CD14-positive monocyte (primary cell): ENCODE measurements at regions not wholly inside any gene's neighbourhood (a gene's known extent, or its start where the extent isn't known, plus 50 kb on each side); places are given as distances from the start of the nearest gene placed in this dataset.

Source experiments
- DNase-seq, 3 donors: peaks; one replicate each; pipeline ENCODE4 v3.0.0-alpha.2; 2011 to 2022
- H2AFZ ChIP-seq: 2 replicates; pipeline ENCODE4 v1.6.0; 2012; ENCODE audit warnings: mild to moderate bottlenecking, low read depth, low read length, inconsistent platforms; ENCODE audit not compliant: insufficient read depth, poor library complexity, severe bottlenecking
- H3K27ac ChIP-seq, 2 donors: 1 replicate in 1 of 2; 2 replicates in 1 of 2; pipeline ENCODE4 v1.5.1; 2012 to 2013; ENCODE audit warnings: low read length in 2 of 2, control low read depth in 1 of 2, inconsistent platforms in 1 of 2, low read depth in 1 of 2, mild to moderate bottlenecking in 1 of 2
- H3K27me3 ChIP-seq, 2 donors: one replicate each; pipeline versions ENCODE4 v1.6.0 to v1.6.1; 2011 to 2013; ENCODE audit warnings: low read length in 2 of 2; ENCODE audit not compliant: control insufficient read depth in 2 of 2, insufficient read depth in 2 of 2
- H3K36me3 ChIP-seq, 2 donors: replicated peaks in 1 of 2; 1 replicate in 1 of 2; 2 replicates in 1 of 2; pipeline versions ENCODE4 v1.5.1 to v1.6.1; 2012 to 2013; ENCODE audit warnings: low read length in 2 of 2, control low read depth in 1 of 2, inconsistent platforms in 1 of 2, mild to moderate bottlenecking in 1 of 2; ENCODE audit not compliant: insufficient read depth in 2 of 2, control insufficient read depth in 1 of 2
- H3K4me1 ChIP-seq, 2 donors: 1 replicate in 1 of 2; 2 replicates in 1 of 2; pipeline versions ENCODE4 v1.5.1 to v1.6.1; 2012 to 2013; ENCODE audit warnings: low read length in 2 of 2, control low read depth in 1 of 2, inconsistent platforms in 1 of 2, mild to moderate bottlenecking in 1 of 2, moderate library complexity in 1 of 2; ENCODE audit not compliant: insufficient read depth in 2 of 2, control insufficient read depth in 1 of 2
- H3K4me2 ChIP-seq: replicated peaks from 2 replicates; pipeline ENCODE3; 2012; ENCODE audit warnings: low read length, moderate library complexity, mild to moderate bottlenecking; ENCODE audit not compliant: poor library complexity, severe bottlenecking; ENCODE audit errors: extremely low read depth
- H3K4me3 ChIP-seq, 3 experiments: fragments of 200-600 bp in 1 of 3; sonication (generic) in 1 of 3; replicated peaks in 1 of 3; 1 replicate in 2 of 3; 2 replicates in 1 of 3; pipeline ENCODE4 v1.5.1; 2011 to 2013; ENCODE audit warnings: low read length in 3 of 3, mild to moderate bottlenecking in 3 of 3, control low read depth in 2 of 3, low read depth in 2 of 3, inconsistent platforms in 1 of 3, moderate library complexity in 1 of 3
- H3K79me2 ChIP-seq: 2 replicates; pipeline ENCODE4 v1.6.0; 2012; ENCODE audit warnings: mild to moderate bottlenecking, control low read depth, inconsistent platforms, low read length, moderate library complexity; ENCODE audit not compliant: insufficient read depth
- H3K9ac ChIP-seq: 2 replicates; pipeline ENCODE4 v1.6.0; 2017; ENCODE audit warnings: low read length, mild to moderate bottlenecking; ENCODE audit not compliant: insufficient read depth, poor library complexity, severe bottlenecking
- H3K9me3 ChIP-seq, 2 donors: replicated peaks in 1 of 2; 1 replicate in 1 of 2; 2 replicates in 1 of 2; pipeline versions ENCODE4 v1.5.1 to v1.6.1; 2012 to 2013; ENCODE audit warnings: low read length in 2 of 2, control low read depth in 1 of 2; ENCODE audit not compliant: control insufficient read depth in 1 of 2, insufficient read depth in 1 of 2
- H4K20me1 ChIP-seq: 2 replicates; pipeline ENCODE4 v1.6.0; 2012; ENCODE audit warnings: mild to moderate bottlenecking, low read length, control low read depth, moderate library complexity; ENCODE audit not compliant: insufficient read depth
- H3K27ac Mint-ChIP-seq, 7 donors: one replicate each; pipeline ENCODE4 v1.8.0; 2020; ENCODE audit warnings: mild to moderate bottlenecking in 7 of 7, mixed read lengths in 7 of 7, moderate library complexity in 6 of 7, inconsistent platforms in 2 of 7
- H3K27me3 Mint-ChIP-seq, 3 donors: one replicate each; pipeline ENCODE4 v1.8.0; 2021 to 2022; ENCODE audit warnings: low read depth in 3 of 3, mild to moderate bottlenecking in 3 of 3, mixed read lengths in 3 of 3, moderate library complexity in 3 of 3, inconsistent platforms in 1 of 3
- H3K36me3 Mint-ChIP-seq, 2 donors: one replicate each; pipeline ENCODE4 v1.8.0; 2020; ENCODE audit warnings: mixed read lengths in 2 of 2, inconsistent platforms in 1 of 2, mild to moderate bottlenecking in 1 of 2
- H3K4me1 Mint-ChIP-seq: one replicate; pipeline ENCODE4 v1.8.0; 2020; ENCODE audit warnings: mild to moderate bottlenecking, mixed read lengths
- H3K4me3 Mint-ChIP-seq, 2 donors: one replicate each; pipeline ENCODE4 v1.8.0; 2020; ENCODE audit warnings: mild to moderate bottlenecking in 2 of 2, mixed read lengths in 2 of 2, moderate library complexity in 1 of 2
- H3K9me3 Mint-ChIP-seq, 7 donors: one replicate each; pipeline ENCODE4 v1.8.0; 2020 to 2022; ENCODE audit warnings: mixed read lengths in 7 of 7, mild to moderate bottlenecking in 6 of 7, moderate library complexity in 6 of 7, inconsistent platforms in 2 of 7
- WGBS: methylation state at CpG from one replicate; pipeline ENCODE4 v1.1.5; 2013; ENCODE audit warnings: missing lambda C conversion rate; ENCODE audit not compliant: insufficient coverage; 5-methylcytosine and 5-hydroxymethylcytosine counted together
- intact Hi-C, 2 donors: fragments of 100-400 bp; cut with micrococcal nuclease; formaldehyde crosslinking; loops; one replicate each; pipeline versions ENCODE4 v1.15.0 to v1.15.1; 2023
- TF ChIP-seq, protein P1 (sequence below): fragments of 200-600 bp; IDR thresholded peaks from one replicate; pipeline ENCODE4 v1.8.0; 2022; ENCODE audit warnings: antibody characterized with exemption, mild to moderate bottlenecking

DNA sequence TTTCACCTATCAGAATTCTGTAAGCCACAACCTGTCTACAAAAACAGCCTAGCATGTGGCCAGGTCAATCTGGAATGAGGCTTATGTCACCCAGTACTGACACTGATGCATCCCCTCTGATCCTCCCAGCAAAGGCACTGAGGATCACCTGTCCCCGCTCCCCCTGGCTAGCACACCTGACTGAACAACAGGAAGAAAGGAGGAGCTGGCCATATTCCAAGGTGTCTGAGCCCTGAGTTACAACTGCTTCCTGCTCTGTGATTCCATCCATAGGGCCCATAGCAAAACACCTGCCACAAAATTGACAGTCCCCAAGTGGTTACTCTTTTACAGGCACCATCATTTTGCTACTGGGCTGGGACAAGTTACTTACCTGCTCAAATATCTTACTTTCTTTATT is 555.5 kb upstream of the CFAP20DC start:
- H3K4me3 ChIP-seq = no peak overlapping the region
- Mint-ChIP-seq H3K9me3 (no peaks in the 10 kb centered on the region), H3K36me3 (no peaks in the 10 kb centered on the region), H3K4me3 (no peak overlapping the region), H3K27me3 (peaks cover 0 to 1% (median 0%) of the 10 kb centered on the region in 3 donors), H3K27ac (no peak overlapping the region), H3K4me1 (no peaks in the 10 kb centered on the region)
- no peaks in the 10 kb centered on the region for H4K20me1 ChIP-seq
- H3K9ac ChIP-seq = no peak overlapping the region
- no peak for DNase-seq
- no peaks in the 10 kb centered on the region for H3K27me3 ChIP-seq
- no peaks in the 10 kb centered on the region for H3K4me1 ChIP-seq
- H3K4me2 ChIP-seq = no peak overlapping the region
- intact Hi-C loops = no loop called here
- H3K9me3 ChIP-seq = no peaks in the 10 kb centered on the region
- WGBS = 100% methylated on average over 1 of the region's 1 CpG
- no peak overlapping the region for H3K27ac ChIP-seq
- TF ChIP-seq, protein P1, sequence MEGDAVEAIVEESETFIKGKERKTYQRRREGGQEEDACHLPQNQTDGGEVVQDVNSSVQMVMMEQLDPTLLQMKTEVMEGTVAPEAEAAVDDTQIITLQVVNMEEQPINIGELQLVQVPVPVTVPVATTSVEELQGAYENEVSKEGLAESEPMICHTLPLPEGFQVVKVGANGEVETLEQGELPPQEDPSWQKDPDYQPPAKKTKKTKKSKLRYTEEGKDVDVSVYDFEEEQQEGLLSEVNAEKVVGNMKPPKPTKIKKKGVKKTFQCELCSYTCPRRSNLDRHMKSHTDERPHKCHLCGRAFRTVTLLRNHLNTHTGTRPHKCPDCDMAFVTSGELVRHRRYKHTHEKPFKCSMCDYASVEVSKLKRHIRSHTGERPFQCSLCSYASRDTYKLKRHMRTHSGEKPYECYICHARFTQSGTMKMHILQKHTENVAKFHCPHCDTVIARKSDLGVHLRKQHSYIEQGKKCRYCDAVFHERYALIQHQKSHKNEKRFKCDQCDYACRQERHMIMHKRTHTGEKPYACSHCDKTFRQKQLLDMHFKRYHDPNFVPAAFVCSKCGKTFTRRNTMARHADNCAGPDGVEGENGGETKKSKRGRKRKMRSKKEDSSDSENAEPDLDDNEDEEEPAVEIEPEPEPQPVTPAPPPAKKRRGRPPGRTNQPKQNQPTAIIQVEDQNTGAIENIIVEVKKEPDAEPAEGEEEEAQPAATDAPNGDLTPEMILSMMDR = no peak
- H3K79me2 ChIP-seq = no peaks in the 10 kb centered on the region
- no peaks in the 10 kb centered on the region for H3K36me3 ChIP-seq
- H2AFZ ChIP-seq = no peak overlapping the region

DNA sequence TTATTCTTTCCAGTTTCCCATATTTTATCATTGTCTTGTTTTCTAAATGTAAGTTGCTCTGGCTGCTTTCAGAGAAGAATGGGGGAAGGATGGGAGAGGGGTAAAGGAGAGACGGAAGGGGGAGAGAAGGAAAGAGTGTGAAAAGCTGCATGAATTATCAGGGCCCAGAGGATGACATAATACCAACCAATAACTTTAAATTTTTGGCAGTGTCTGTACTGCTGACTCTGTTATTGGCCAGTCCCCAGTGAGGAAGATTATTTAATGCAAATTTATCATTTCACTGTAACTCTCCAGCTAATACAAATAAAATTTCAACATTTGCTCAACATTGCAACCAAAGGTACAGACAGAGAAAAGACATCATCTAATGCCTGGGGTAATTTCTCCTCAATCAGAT is 551.7 kb upstream of the CFAP20DC start:
- Histone ChIP-seq H3K4me2 (no peak overlapping the region), H3K36me3 (no peaks in the 10 kb centered on the region), H3K79me2 (no peaks in the 10 kb centered on the region), H3K9me3 (no peaks in the 10 kb centered on the region), H3K27me3 (no peaks in the 10 kb centered on the region), H4K20me1 (no peaks in the 10 kb centered on the region), H3K4me1 (no peaks in the 10 kb centered on the region), H3K4me3 (no peak overlapping the region), H2AFZ (no peak overlapping the region), H3K27ac (no peak overlapping the region), H3K9ac (no peak overlapping the region)
- DNase-seq = no peak
- Mint-ChIP-seq H3K4me1 (no peaks in the 10 kb centered on the region), H3K27ac (no peak overlapping the region), H3K36me3 (no peaks in the 10 kb centered on the region), H3K9me3 (peaks cover 0 to 8% (median 0%) of the 10 kb centered on the region in 7 donors), H3K4me3 (no peak overlapping the region), H3K27me3 (peaks cover 0 to 1% (median 0%) of the 10 kb centered on the region in 3 donors)
- no CpG with 5 or more reads among the region's 1 CpG for WGBS
- intact Hi-C loops = no loop called here
- TF ChIP-seq, protein P1 = no peak
